Endothelial cell of umbilical vein (primary cell): ENCODE measurements at regions not wholly inside any gene's neighbourhood (a gene's known extent, or its start where the extent isn't known, plus 50 kb on each side); places are given as distances from the start of the nearest gene placed in this dataset.

ENCODE experiments used
- POLR2AphosphoS5 ChIP-seq: IDR thresholded peaks from 2 replicates; pipeline ENCODE4 v1.6.1; 2012; ENCODE audit warnings: low read depth, mild to moderate bottlenecking, control low read depth, low read length, moderate library complexity; ENCODE audit not compliant: insufficient read depth
- TF ChIP-seq, protein P1 (sequence below), 2 donors: IDR thresholded peaks; 1 replicate in 1 of 2; 2 replicates in 1 of 2; pipeline ENCODE4 v1.5.1; 2011; ENCODE audit warnings: low read length in 2 of 2, mild to moderate bottlenecking in 2 of 2, moderate library complexity in 2 of 2, control low read depth in 1 of 2, inconsistent platforms in 1 of 2, low read depth in 1 of 2; ENCODE audit not compliant: insufficient read depth in 1 of 2; ENCODE audit errors: extremely low read depth in 1 of 2
- TF ChIP-seq, protein P2 (sequence below): IDR thresholded peaks from 2 replicates; pipeline ENCODE4 v1.6.1; 2011; ENCODE audit not compliant: insufficient read depth, insufficient read length

DNA sequence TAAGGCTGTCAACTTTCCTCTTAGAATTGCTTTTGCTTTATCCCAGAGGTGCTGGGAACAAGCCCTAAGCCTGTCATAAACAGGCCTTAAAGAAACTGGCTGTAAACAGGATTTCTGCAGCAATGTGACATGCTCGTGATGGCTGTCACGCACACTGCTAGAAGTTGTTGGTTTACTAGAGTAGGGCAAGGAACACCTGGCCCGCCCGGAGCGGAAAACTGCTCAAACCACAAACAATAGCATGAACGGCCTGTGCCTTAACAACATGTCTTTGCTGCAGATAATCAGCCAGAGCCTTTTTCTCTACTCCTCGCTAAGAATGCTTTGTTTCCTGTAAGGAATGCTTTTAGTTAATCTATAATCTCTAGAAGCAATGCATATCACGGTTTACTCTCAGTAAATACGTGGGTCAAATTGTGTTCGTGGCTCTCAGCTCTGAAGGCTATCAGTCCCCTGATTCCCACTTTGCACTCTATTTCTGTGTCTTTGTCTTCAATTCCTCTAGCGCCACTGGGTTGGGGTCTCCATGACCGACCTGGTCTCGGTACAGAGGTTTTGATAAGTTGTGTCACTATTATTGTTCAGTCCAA, 318.3 kb downstream of the GLUD2 start:
- TF ChIP-seq, protein P1, sequence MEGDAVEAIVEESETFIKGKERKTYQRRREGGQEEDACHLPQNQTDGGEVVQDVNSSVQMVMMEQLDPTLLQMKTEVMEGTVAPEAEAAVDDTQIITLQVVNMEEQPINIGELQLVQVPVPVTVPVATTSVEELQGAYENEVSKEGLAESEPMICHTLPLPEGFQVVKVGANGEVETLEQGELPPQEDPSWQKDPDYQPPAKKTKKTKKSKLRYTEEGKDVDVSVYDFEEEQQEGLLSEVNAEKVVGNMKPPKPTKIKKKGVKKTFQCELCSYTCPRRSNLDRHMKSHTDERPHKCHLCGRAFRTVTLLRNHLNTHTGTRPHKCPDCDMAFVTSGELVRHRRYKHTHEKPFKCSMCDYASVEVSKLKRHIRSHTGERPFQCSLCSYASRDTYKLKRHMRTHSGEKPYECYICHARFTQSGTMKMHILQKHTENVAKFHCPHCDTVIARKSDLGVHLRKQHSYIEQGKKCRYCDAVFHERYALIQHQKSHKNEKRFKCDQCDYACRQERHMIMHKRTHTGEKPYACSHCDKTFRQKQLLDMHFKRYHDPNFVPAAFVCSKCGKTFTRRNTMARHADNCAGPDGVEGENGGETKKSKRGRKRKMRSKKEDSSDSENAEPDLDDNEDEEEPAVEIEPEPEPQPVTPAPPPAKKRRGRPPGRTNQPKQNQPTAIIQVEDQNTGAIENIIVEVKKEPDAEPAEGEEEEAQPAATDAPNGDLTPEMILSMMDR (IDR thresholded peaks at IDR 0.05; ENCODE audit: extremely low read depth in 1 of 2, insufficient read depth in 1 of 2, low read depth in 1 of 2, low read length in 2 of 2): no peak
- TF ChIP-seq POLR2AphosphoS5: no peak
- TF ChIP-seq, protein P2, sequence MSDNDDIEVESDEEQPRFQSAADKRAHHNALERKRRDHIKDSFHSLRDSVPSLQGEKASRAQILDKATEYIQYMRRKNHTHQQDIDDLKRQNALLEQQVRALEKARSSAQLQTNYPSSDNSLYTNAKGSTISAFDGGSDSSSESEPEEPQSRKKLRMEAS: no peak
